ENCODE measurements at regions not wholly inside any gene's neighbourhood (a gene's known extent, or its start where the extent isn't known, plus 50 kb on each side); places are given as distances from the start of the nearest gene placed in this dataset.
"Not testable (repeated sequence)": the region's sequence is repeated elsewhere in the genome, so short reads cannot be mapped to it uniquely, and the experiment has no call there.

GRCh38 chr3:178096955-178097354, 439.3 kb upstream of the KCNMB2 start:
- Mint-ChIP-seq H3K4me1 (ENCODE audit: low read depth) (peaks cover 3% of the 10 kb centered on the region), H3K27ac (no peak overlapping the region), H3K4me3 (no peak overlapping the region), H3K36me3 (ENCODE audit: low read depth) (peaks cover 1% of the 10 kb centered on the region), H3K27me3 (ENCODE audit: low read depth) (no peaks in the 10 kb centered on the region), H3K9me3 (peaks cover 19% of the 10 kb centered on the region)
- CTCF ChIA-PET = no interaction called here
- no peak for DNase-seq
- intact Hi-C loops (cut with micrococcal nuclease) = no loop called here

- Mint-ChIP-seq H3K27me3 (ENCODE audit: low read depth) (no peaks in the 10 kb centered on the region), H3K9me3 (peaks cover 13% of the 10 kb centered on the region), H3K36me3 (ENCODE audit: low read depth) (peaks cover 1% of the 10 kb centered on the region), H3K4me1 (ENCODE audit: low read depth) (peaks cover 3% of the 10 kb centered on the region), H3K4me3 (no peak overlapping the region), H3K27ac (no peak overlapping the region)
- no peak for DNase-seq
- intact Hi-C loops (cut with micrococcal nuclease) = no loop called here
- CTCF ChIA-PET = no interaction called here
Observed at GRCh38 chr3:178097576-178097975, 438.7 kb upstream of the KCNMB2 start.

DNA sequence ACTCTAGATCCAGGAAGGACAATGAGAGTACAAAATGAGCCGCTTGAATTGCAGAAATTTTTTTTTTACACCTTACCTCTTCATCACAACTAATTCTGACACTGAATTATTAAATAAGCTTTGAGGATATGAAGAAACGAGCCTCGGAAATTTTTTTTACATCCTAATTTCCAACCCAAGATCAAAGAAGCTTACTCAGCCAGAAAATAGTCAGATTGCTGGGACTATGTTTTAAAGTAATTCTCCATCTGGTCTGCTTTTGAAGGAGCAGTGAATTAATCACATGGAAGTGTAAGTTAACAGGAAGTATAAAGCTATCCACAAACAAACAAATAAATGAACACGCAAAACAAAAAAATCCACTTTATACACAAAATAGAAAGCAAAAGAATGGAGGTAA, 437.0 kb upstream of the KCNMB2 start:
- intact Hi-C loops (cut with micrococcal nuclease) = no loop called here
- no peak for DNase-seq
- no peak overlapping the region for H3K27ac Mint-ChIP-seq

GRCh38 chr3:178099862-178100261, 436.4 kb upstream of the KCNMB2 start:
- Mint-ChIP-seq H3K9me3 (no peaks in the 10 kb centered on the region), H3K27me3 (ENCODE audit: low read depth) (no peaks in the 10 kb centered on the region), H3K36me3 (ENCODE audit: low read depth) (no peaks in the 10 kb centered on the region), H3K4me1 (ENCODE audit: low read depth) (peaks cover 3% of the 10 kb centered on the region), H3K27ac (no peak overlapping the region), H3K4me3 (no peak overlapping the region)
- CTCF ChIA-PET = no interaction called here
- DNase-seq = no peak
- intact Hi-C loops (cut with micrococcal nuclease) = no loop called here

More for the DNA sequence above, 437.0 kb upstream of the KCNMB2 start:
- H3K4me3 Mint-ChIP-seq = no peak overlapping the region
- H3K9me3 Mint-ChIP-seq = no peaks in the 10 kb centered on the region
- CTCF ChIA-PET = no interaction called here
- peaks cover 3% of the 10 kb centered on the region for H3K4me1 Mint-ChIP-seq (ENCODE audit: low read depth)
- H3K27me3 Mint-ChIP-seq (ENCODE audit: low read depth) = no peaks in the 10 kb centered on the region
- H3K36me3 Mint-ChIP-seq (ENCODE audit: low read depth) = no peaks in the 10 kb centered on the region

DNA sequence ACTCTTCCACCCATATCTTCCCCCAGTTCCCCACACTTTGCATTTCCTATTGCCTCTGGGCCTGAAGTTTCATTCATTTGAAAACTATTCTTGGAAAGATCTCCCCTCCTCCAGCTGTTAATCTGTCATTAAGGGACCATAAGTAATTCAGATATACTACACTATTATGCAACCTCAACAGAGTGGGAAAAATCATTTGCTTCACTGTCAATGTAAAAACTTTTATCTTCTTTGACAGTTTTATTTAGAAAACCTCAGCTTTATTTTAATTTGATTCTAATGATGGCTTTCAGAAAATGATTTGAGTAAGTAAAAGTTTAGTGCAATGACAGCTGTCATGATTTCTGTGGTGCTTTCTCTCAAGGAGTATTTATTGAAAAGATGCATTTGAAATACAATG, 435.3 kb upstream of the KCNMB2 start:
- CTCF ChIA-PET = no interaction called here
- intact Hi-C loops (cut with micrococcal nuclease) = no loop called here
- no peaks in the 10 kb centered on the region for H3K36me3 Mint-ChIP-seq (ENCODE audit: low read depth)
- no peaks in the 10 kb centered on the region for H3K27me3 Mint-ChIP-seq (ENCODE audit: low read depth)
- no peak for DNase-seq
- no peak overlapping the region for H3K27ac Mint-ChIP-seq
- H3K4me1 Mint-ChIP-seq (ENCODE audit: low read depth) = peaks cover 3% of the 10 kb centered on the region
- no peaks in the 10 kb centered on the region for H3K9me3 Mint-ChIP-seq
- no peak overlapping the region for H3K4me3 Mint-ChIP-seq

DNA sequence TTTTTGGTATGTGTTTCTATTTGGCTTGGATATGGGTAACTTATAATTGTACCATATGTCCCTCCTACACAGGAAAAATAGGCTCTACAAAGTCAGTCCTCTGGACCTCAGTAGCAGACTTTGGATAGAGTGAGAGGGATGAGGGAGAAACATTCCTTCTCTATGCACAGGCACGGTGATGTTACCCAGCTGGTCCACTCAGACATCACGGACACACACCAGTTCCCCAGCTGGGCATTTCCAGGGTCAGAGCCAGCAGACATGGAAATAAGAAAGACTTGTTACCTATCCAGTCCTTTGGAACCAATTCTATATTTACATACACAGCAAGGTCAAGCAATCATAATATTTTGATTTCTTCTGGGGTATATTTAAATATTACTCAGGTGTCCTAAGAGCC, 433.1 kb upstream of the KCNMB2 start:
- Mint-ChIP-seq H3K27ac (no peak overlapping the region), H3K36me3 (ENCODE audit: low read depth) (no peaks in the 10 kb centered on the region), H3K4me3 (no peak overlapping the region), H3K4me1 (ENCODE audit: low read depth) (no peaks in the 10 kb centered on the region), H3K9me3 (no peaks in the 10 kb centered on the region), H3K27me3 (ENCODE audit: low read depth) (no peaks in the 10 kb centered on the region)
- no peak for DNase-seq
- intact Hi-C loops (cut with micrococcal nuclease) = no loop called here
- CTCF ChIA-PET = interaction anchor here (1.6 kb wide), 1 partner anchor 19 kb away, joined by 4 read pairs; no protein-coding TSS in a partner anchor

GRCh38 chr3:178107804-178108203, 428.4 kb upstream of the KCNMB2 start:
- intact Hi-C loops (cut with micrococcal nuclease) = no loop called here
- H3K4me1 Mint-ChIP-seq (ENCODE audit: low read depth) = no peaks in the 10 kb centered on the region
- H3K4me3 Mint-ChIP-seq = no peak overlapping the region
- H3K27ac Mint-ChIP-seq = no peak overlapping the region
- H3K9me3 Mint-ChIP-seq = no peaks in the 10 kb centered on the region
- CTCF ChIA-PET = no interaction called here
- DNase-seq = no peak
- no peaks in the 10 kb centered on the region for H3K36me3 Mint-ChIP-seq (ENCODE audit: low read depth)
- no peaks in the 10 kb centered on the region for H3K27me3 Mint-ChIP-seq (ENCODE audit: low read depth)

- no peaks in the 10 kb centered on the region for H3K36me3 Mint-ChIP-seq (ENCODE audit: low read depth)
- no peak overlapping the region for H3K4me3 Mint-ChIP-seq
- H3K27me3 Mint-ChIP-seq (ENCODE audit: low read depth) = no peaks in the 10 kb centered on the region
- CTCF ChIA-PET = no interaction called here
- DNase-seq = no peak
- intact Hi-C loops (cut with micrococcal nuclease) = no loop called here
- H3K27ac Mint-ChIP-seq = no peak overlapping the region
- no peaks in the 10 kb centered on the region for H3K9me3 Mint-ChIP-seq
- no peaks in the 10 kb centered on the region for H3K4me1 Mint-ChIP-seq (ENCODE audit: low read depth)
Observed at GRCh38 chr3:178109691-178110090, 426.5 kb upstream of the KCNMB2 start.

DNA sequence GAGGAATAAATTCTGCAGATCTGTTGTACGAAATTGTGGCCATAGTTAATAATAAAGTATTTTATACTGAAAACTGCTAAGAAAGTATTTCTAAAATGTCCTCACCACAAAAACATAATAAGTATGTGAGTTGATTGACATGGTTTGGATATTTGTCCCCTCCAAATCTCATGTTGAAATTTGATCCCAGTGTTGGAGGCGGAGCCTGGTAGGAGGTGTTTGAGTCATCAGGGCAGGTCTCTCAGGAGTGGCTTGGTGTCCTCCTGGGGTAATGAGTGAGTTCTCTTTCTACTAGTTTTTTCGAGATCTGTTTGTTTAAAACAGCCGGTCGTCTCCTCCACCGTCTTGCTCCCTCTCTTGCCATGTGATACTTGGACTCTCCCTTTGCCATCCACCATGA, 424.1 kb upstream of the KCNMB2 start:
- peak; percentile 15 for DNase-seq
- Mint-ChIP-seq H3K27ac (no peak overlapping the region), H3K36me3 (ENCODE audit: low read depth) (no peaks in the 10 kb centered on the region), H3K9me3 (no peaks in the 10 kb centered on the region), H3K4me1 (ENCODE audit: low read depth) (no peaks in the 10 kb centered on the region), H3K27me3 (ENCODE audit: low read depth) (no peaks in the 10 kb centered on the region), H3K4me3 (no peak overlapping the region)
- intact Hi-C loops (cut with micrococcal nuclease) = no loop called here
- CTCF ChIA-PET = interaction anchor here (0.6 kb wide), 1 partner anchor 520 kb away, joined by 3 read pairs; no protein-coding TSS in a partner anchor

DNA sequence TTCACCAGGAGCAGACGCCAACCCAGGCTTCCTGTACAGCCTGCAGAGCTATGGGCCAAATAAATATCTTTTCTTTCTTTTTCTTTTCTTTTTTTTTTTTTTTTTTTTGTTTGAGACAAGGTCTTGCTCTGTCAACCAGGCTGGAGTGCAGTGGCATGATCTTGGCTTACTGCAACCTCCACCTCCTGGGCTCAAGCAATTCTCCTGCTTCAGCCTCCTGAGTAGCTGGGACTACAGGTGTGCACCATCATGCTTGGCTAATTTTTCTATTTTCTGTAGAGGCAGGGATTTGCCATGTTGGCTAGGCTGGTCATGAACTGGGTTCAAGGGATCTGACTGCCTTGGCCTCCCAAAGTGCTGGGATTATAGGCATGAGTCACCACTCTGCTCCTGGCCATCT, 423.7 kb upstream of the KCNMB2 start:
- H3K4me3 Mint-ChIP-seq; H3K27ac Mint-ChIP-seq; H3K9me3 Mint-ChIP-seq; H3K4me1 Mint-ChIP-seq (ENCODE audit: low read depth); H3K36me3 Mint-ChIP-seq (ENCODE audit: low read depth); H3K27me3 Mint-ChIP-seq (ENCODE audit: low read depth); DNase-seq; intact Hi-C loops (cut with micrococcal nuclease): not testable (repeated sequence)
- CTCF ChIA-PET = interaction anchor here (0.6 kb wide), 1 partner anchor 521 kb away, joined by 3 read pairs; no protein-coding TSS in a partner anchor

GRCh38 chr3:178117641-178118040, 418.6 kb upstream of the KCNMB2 start:
- Mint-ChIP-seq H3K9me3 (peaks cover 12% of the 10 kb centered on the region), H3K4me1 (ENCODE audit: low read depth) (peaks cover 10% of the 10 kb centered on the region), H3K4me3 (no peak overlapping the region), H3K27ac (no peak overlapping the region), H3K27me3 (ENCODE audit: low read depth) (no peaks in the 10 kb centered on the region), H3K36me3 (ENCODE audit: low read depth) (no peaks in the 10 kb centered on the region)
- CTCF ChIA-PET = no interaction called here
- intact Hi-C loops (cut with micrococcal nuclease) = no loop called here
- no peak for DNase-seq

- peak overlapping the region; percentile 25 for H3K27ac Mint-ChIP-seq
- CTCF ChIA-PET; H3K36me3 Mint-ChIP-seq (ENCODE audit: low read depth); H3K4me3 Mint-ChIP-seq; DNase-seq; H3K4me1 Mint-ChIP-seq (ENCODE audit: low read depth); intact Hi-C loops (cut with micrococcal nuclease); H3K27me3 Mint-ChIP-seq (ENCODE audit: low read depth): not testable (repeated sequence)
- H3K9me3 Mint-ChIP-seq = peaks cover 12% of the 10 kb centered on the region
Observed at GRCh38 chr3:178119608-178120295, 416.5 kb upstream of the KCNMB2 start.

DNA sequence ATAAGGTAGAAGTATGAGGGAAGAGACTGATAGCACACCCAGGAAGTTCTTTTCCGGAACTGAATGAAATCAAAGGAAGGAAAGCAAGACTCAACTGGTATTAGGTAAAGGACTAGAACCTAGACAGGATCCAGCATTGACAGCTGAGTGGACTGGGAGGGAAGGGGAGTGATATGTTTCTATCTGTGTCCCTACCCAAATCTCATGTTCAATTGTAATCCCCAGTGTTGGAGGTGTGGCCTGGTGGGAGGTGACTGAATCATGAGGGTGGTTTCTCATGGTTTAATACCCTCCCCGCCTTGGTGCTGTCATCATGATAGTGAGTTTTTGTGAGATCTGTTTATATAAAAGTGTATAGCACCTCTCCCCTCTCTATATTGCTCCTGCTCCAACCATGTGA, 415.9 kb upstream of the KCNMB2 start:
- peaks cover 12% of the 10 kb centered on the region for H3K9me3 Mint-ChIP-seq
- intact Hi-C loops (cut with micrococcal nuclease) = no loop called here
- H3K4me1 Mint-ChIP-seq (ENCODE audit: low read depth) = peaks cover 10% of the 10 kb centered on the region
- CTCF ChIA-PET = no interaction called here
- no peak overlapping the region for H3K4me3 Mint-ChIP-seq
- peak overlapping the region; percentile 25 for H3K27ac Mint-ChIP-seq
- H3K27me3 Mint-ChIP-seq (ENCODE audit: low read depth) = no peaks in the 10 kb centered on the region
- DNase-seq = peak; percentile 18
- no peaks in the 10 kb centered on the region for H3K36me3 Mint-ChIP-seq (ENCODE audit: low read depth)
